H1 (cell line): ENCODE measurements at regions not wholly inside any gene's neighbourhood (a gene's known extent, or its start where the extent isn't known, plus 50 kb on each side); places are given as distances from the start of the nearest gene placed in this dataset.

Source experiments
- CTCF ChIA-PET: fragments of 300-600 bp; sonication (Branson Sonifier 250); formaldehyde crosslinking; loops from one replicate; lab custom pipeline; 2021; ENCODE audit not compliant: partially characterized antibody; lab: Charles Lee
- POLR2A ChIA-PET: fragments of 300-600 bp; sonication (Branson Sonifier 250); formaldehyde crosslinking; loops from one replicate; lab custom pipeline; 2021; ENCODE audit warnings: inconsistent platforms; ENCODE audit not compliant: partially characterized antibody; lab: Charles Lee
- DNase-seq, 2 experiments: peaks; one replicate each; pipeline versions ENCODE4 v3.0.0 to v3.0.0-alpha.2; 2010 to 2022; ENCODE audit warnings: low spot score in 2 of 2, low read depth in 1 of 2, mixed read lengths in 1 of 2
- FAIRE-seq: peaks from 2 replicates; lab custom pipeline; 2011; peaks lifted over from hg19 to GRCh38; lab: Jason Lieb, UNC
- H2AFZ ChIP-seq: 2 replicates; pipeline ENCODE4 v1.8.1; 2012; ENCODE audit warnings: low read length, inconsistent platforms
- H2AK5ac ChIP-seq: 2 replicates; pipeline ENCODE4 v1.6.1; 2013; ENCODE audit warnings: low read depth, low read length
- H2BK120ac ChIP-seq: replicated peaks from 2 replicates; pipeline ENCODE3; 2013; ENCODE audit warnings: low read depth, low read length, inconsistent platforms
- H2BK12ac ChIP-seq: 2 replicates; pipeline ENCODE4 v1.6.1; 2013; ENCODE audit warnings: low read depth, low read length
- H2BK15ac ChIP-seq: 2 replicates; pipeline ENCODE4 v1.6.1; 2013; ENCODE audit warnings: low read length
- H2BK20ac ChIP-seq: 2 replicates; pipeline ENCODE4 v1.6.1; 2013; ENCODE audit warnings: low read length
- H2BK5ac ChIP-seq: 2 replicates; pipeline ENCODE4 v1.6.1; 2013; ENCODE audit warnings: low read depth, low read length
- H3K14ac ChIP-seq: 2 replicates; pipeline ENCODE4 v1.6.1; 2013; ENCODE audit warnings: inconsistent platforms; ENCODE audit not compliant: insufficient read length
- H3K18ac ChIP-seq: 2 replicates; pipeline ENCODE4 v1.6.1; 2013; ENCODE audit warnings: low read length; ENCODE audit errors: extremely low read depth
- H3K23ac ChIP-seq: 2 replicates; pipeline ENCODE4 v1.6.1; 2013; ENCODE audit warnings: inconsistent platforms; ENCODE audit not compliant: insufficient read length
- H3K23me2 ChIP-seq: 2 replicates; pipeline ENCODE4 v1.6.1; 2013; ENCODE audit warnings: low read depth, low read length
- H3K27ac ChIP-seq: 2 replicates; pipeline ENCODE4 v1.6.1; 2011; ENCODE audit warnings: low read depth, low read length, inconsistent platforms
- H3K27me3 ChIP-seq, 4 experiments: replicated peaks in 1 of 4; 1 replicate in 1 of 4; 2 replicates in 3 of 4; pipeline versions ENCODE4 v1.6.1 to v1.8.1; 2011 to 2013; ENCODE audit warnings: low read length in 3 of 4, mild to moderate bottlenecking in 3 of 4, inconsistent platforms in 2 of 4, mixed read lengths in 2 of 4, moderate library complexity in 1 of 4; ENCODE audit not compliant: control insufficient read depth in 3 of 4, insufficient read depth in 3 of 4; ENCODE audit errors: extremely low read depth in 1 of 4
- H3K36me3 ChIP-seq, 4 experiments: 2 replicates each; pipeline versions ENCODE4 v1.6.1 to v1.8.1; 2011 to 2013; ENCODE audit warnings: mild to moderate bottlenecking in 4 of 4, low read length in 3 of 4, moderate library complexity in 2 of 4, control low read depth in 1 of 4, inconsistent platforms in 1 of 4; ENCODE audit not compliant: insufficient read depth in 4 of 4, control insufficient read depth in 2 of 4
- H3K4ac ChIP-seq: replicated peaks from 2 replicates; pipeline ENCODE3; 2013; ENCODE audit warnings: low read length, low read depth, mixed read lengths, inconsistent platforms; ENCODE audit not compliant: insufficient read length
- H3K4me1 ChIP-seq, 4 experiments: replicated peaks in 1 of 4; 1 replicate in 1 of 4; 2 replicates in 3 of 4; pipeline versions ENCODE4 v1.6.1 to v1.8.1; 2011 to 2013; ENCODE audit warnings: low read length in 3 of 4, inconsistent platforms in 2 of 4, mixed read lengths in 1 of 4; ENCODE audit not compliant: insufficient read depth in 4 of 4, control insufficient read depth in 3 of 4
- H3K4me2 ChIP-seq, 2 experiments: 2 replicates each; pipeline versions ENCODE4 v1.6.1 to v1.8.1; 2011 to 2013; ENCODE audit warnings: low read depth in 2 of 2, low read length in 2 of 2, control low read depth in 1 of 2, inconsistent platforms in 1 of 2, mild to moderate bottlenecking in 1 of 2; ENCODE audit not compliant: insufficient read depth in 1 of 2
- H3K4me3 ChIP-seq, 4 experiments: fragments of 200-600, 300-600 bp in 1 of 4; sonication (generic), shearing (Covaris generic), sonication (Bioruptor Twin) in 1 of 4; 2 replicates each; pipeline versions ENCODE4 v1.5.1 to v1.8.1; 2011 to 2016; ENCODE audit warnings: low read length in 4 of 4, low read depth in 3 of 4, control low read depth in 2 of 4, inconsistent platforms in 2 of 4, mild to moderate bottlenecking in 2 of 4, mixed read lengths in 1 of 4, moderate library complexity in 1 of 4; ENCODE audit not compliant: insufficient read depth in 2 of 4; ENCODE audit errors: extremely low read depth in 1 of 4
- H3K56ac ChIP-seq: replicated peaks from 2 replicates; pipeline ENCODE3; 2013; ENCODE audit warnings: low read depth, mild to moderate bottlenecking, mixed read lengths, low read length, inconsistent platforms; ENCODE audit not compliant: insufficient read length
- H3K79me1 ChIP-seq: 2 replicates; pipeline ENCODE4 v1.6.1; 2013; ENCODE audit warnings: low read depth, low read length, control low read depth
- H3K79me2 ChIP-seq, 2 experiments: 2 replicates each; pipeline versions ENCODE4 v1.6.1 to v1.8.1; 2012 to 2013; ENCODE audit warnings: low read length in 2 of 2, mild to moderate bottlenecking in 2 of 2, inconsistent platforms in 1 of 2; ENCODE audit not compliant: insufficient read depth in 2 of 2, control insufficient read depth in 1 of 2
- H3K9ac ChIP-seq, 4 experiments: replicated peaks in 1 of 4; 1 replicate in 1 of 4; 2 replicates in 3 of 4; pipeline versions ENCODE4 v1.6.1 to v1.8.1; 2011 to 2013; ENCODE audit warnings: low read depth in 3 of 4, low read length in 3 of 4, control low read depth in 2 of 4, mild to moderate bottlenecking in 2 of 4, moderate library complexity in 2 of 4, inconsistent platforms in 1 of 4; ENCODE audit errors: extremely low read depth in 1 of 4
- H3K9me3 ChIP-seq, 2 experiments: 2 replicates each; pipeline versions ENCODE4 v1.6.1 to v1.8.1; 2012 to 2013; ENCODE audit warnings: mild to moderate bottlenecking in 2 of 2, moderate library complexity in 2 of 2, control low read depth in 1 of 2, inconsistent platforms in 1 of 2, low read depth in 1 of 2, low read length in 1 of 2, mixed read lengths in 1 of 2; ENCODE audit not compliant: insufficient read depth in 2 of 2
- H4K20me1 ChIP-seq, 2 experiments: replicated peaks in 1 of 2; 2 replicates each; pipeline versions ENCODE3 to v1.8.1; 2011 to 2013; ENCODE audit warnings: inconsistent platforms in 2 of 2, low read length in 2 of 2, mild to moderate bottlenecking in 1 of 2; ENCODE audit not compliant: insufficient read depth in 2 of 2, control insufficient read depth in 1 of 2
- H4K5ac ChIP-seq: 2 replicates; pipeline ENCODE4 v1.6.1; 2013; ENCODE audit warnings: low read length, low read depth, mixed read lengths, inconsistent platforms; ENCODE audit not compliant: insufficient read length
- H4K8ac ChIP-seq: 2 replicates; pipeline ENCODE4 v1.8.0; 2013; ENCODE audit warnings: mild to moderate bottlenecking, moderate library complexity, low read length, inconsistent platforms; ENCODE audit not compliant: insufficient read depth; ENCODE audit errors: extremely low read depth
- H4K91ac ChIP-seq: replicated peaks from 2 replicates; pipeline ENCODE3; 2013; ENCODE audit warnings: low read length, mixed read lengths, inconsistent platforms; ENCODE audit not compliant: insufficient read length
- CHD2 ChIP-seq: IDR thresholded peaks from 2 replicates; pipeline ENCODE4 v1.6.1; 2012; ENCODE audit warnings: low read length, improper control_type of control experiment
- MAFK ChIP-seq: IDR thresholded peaks from 2 replicates; pipeline ENCODE4 v1.6.1; 2012; ENCODE audit warnings: low read depth, mild to moderate bottlenecking, improper control_type of control experiment, low read length
- WGBS, 2 experiments: shearing (Covaris generic) in 1 of 2; methylation state at CpG; one replicate each; pipeline versions ENCODE4 v1.1.6 to v1.1.7; 2013 to 2015; ENCODE audit warnings: low lambda C conversion rate in 2 of 2, mixed read lengths in 2 of 2, inconsistent platforms in 1 of 2, low coverage in 1 of 2, missing lambda C conversion rate in 1 of 2; ENCODE audit not compliant: insufficient replicate concordance in 2 of 2, insufficient coverage in 1 of 2, insufficient read length in 1 of 2; ENCODE audit errors: extremely low coverage in 1 of 2, missing lambda C conversion rate in 1 of 2; 5-methylcytosine and 5-hydroxymethylcytosine counted together

DNA sequence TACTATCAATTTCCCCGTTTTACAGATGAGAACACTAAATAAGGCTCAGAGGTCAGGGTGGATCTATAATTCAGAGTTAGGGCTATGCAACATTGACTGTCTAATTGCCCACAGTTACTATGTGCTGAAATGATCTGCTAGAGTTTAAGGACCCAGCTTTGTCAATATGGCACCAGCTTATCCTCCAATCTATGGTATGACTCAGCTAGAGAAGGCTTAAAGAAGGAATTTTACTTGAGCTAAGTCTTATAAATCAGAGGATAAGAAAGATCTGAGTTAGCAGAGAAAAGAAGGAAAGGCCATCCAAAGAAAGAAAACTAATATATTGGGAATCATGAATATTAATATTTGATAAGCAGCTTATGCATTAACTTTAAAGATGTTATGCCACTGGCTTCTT lies 78.1 kb downstream of the ASB9 start:
- Histone ChIP-seq H3K56ac (no peak overlapping the region), H4K5ac (no peak overlapping the region), H3K27me3 (no peaks in the 10 kb centered on the region), H2AK5ac (no peak overlapping the region), H3K4me3 (no peak overlapping the region), H3K27ac (no peak overlapping the region), H3K14ac (no peak overlapping the region), H3K4me2 (no peak overlapping the region), H3K23ac (no peak overlapping the region), H3K23me2 (no peaks in the 10 kb centered on the region), H3K4me1 (no peaks in the 10 kb centered on the region), H4K8ac (no peak overlapping the region), H3K9ac (no peak overlapping the region), H2BK120ac (no peak overlapping the region), H3K79me2 (no peaks in the 10 kb centered on the region), H4K20me1 (no peaks in the 10 kb centered on the region), H3K18ac (no peak overlapping the region), H2BK20ac (no peak overlapping the region), H2BK5ac (no peak overlapping the region), H3K36me3 (no peaks in the 10 kb centered on the region), H2AFZ (no peak overlapping the region), H3K4ac (no peak overlapping the region), H4K91ac (no peak overlapping the region), H2BK12ac (no peak overlapping the region), H2BK15ac (no peak overlapping the region), H3K9me3 (no peaks in the 10 kb centered on the region), H3K79me1 (no peaks in the 10 kb centered on the region)
- DNase-seq: no peak
- no peak for FAIRE-seq
- POLR2A ChIA-PET: no interaction called here
- CTCF ChIA-PET: no interaction called here
- WGBS, 2 experiments: 81% methylated on average over 1 of the region's 1 CpG; no CpG with 5 or more reads in 1 of the 2 experiments
- TF ChIP-seq CHD2 (no peak), MAFK (no peak)
